HG02588 (cell line): ENCODE measurements at regions not wholly inside any gene's neighbourhood (a gene's known extent, or its start where the extent isn't known, plus 50 kb on each side); places are given as distances from the start of the nearest gene placed in this dataset.
"Not testable (repeated sequence)": the region's sequence is repeated elsewhere in the genome, so short reads cannot be mapped to it uniquely, and the experiment has no call there.

Source experiments
- ATAC-seq: cut with Tn5 transposase; IDR thresholded peaks from one replicate; pipeline ENCODE4 v1.9.1; 2021; ENCODE audit warnings: mild to moderate bottlenecking, moderate library complexity; ENCODE audit not compliant: unreplicated experiment

GRCh38 chr5:50898966-50899365 lies 232.5 kb downstream of the PARP8 start:
- ATAC-seq = no peak

GRCh38 chr5:50900952-50901510 lies 234.6 kb downstream of the PARP8 start:
- no peak for ATAC-seq

GRCh38 chr5:50903651-50904050 lies 237.2 kb downstream of the PARP8 start:
- no peak for ATAC-seq

- no peak for ATAC-seq
Observed at GRCh38 chr5:50905996-50906570, 239.6 kb downstream of the PARP8 start.

GRCh38 chr5:50920160-50920559 lies 253.7 kb downstream of the PARP8 start:
- ATAC-seq = not testable (repeated sequence)

- ATAC-seq = no peak
Observed at GRCh38 chr5:50921366-50922133, 255.1 kb downstream of the PARP8 start.

GRCh38 chr5:50922134-50922941 lies 255.9 kb downstream of the PARP8 start:
- ATAC-seq = peak; percentile 86

GRCh38 chr5:50922942-50923767 lies 256.7 kb downstream of the PARP8 start:
- ATAC-seq = no peak

GRCh38 chr5:50923768-50924494 lies 257.5 kb downstream of the PARP8 start:
- ATAC-seq = no peak

GRCh38 chr5:50927953-50928352 lies 261.5 kb downstream of the PARP8 start:
- no peak for ATAC-seq

- no peak for ATAC-seq
Observed at GRCh38 chr5:50929174-50929573, 262.7 kb downstream of the PARP8 start.

- no peak for ATAC-seq
Observed at GRCh38 chr5:50934343-50934742, 267.9 kb downstream of the PARP8 start.

- no peak for ATAC-seq
Observed at GRCh38 chr5:50945139-50945538, 278.7 kb downstream of the PARP8 start.

- no peak for ATAC-seq
Observed at GRCh38 chr5:50947906-50948683, 281.7 kb downstream of the PARP8 start.

- no peak for ATAC-seq
Observed at GRCh38 chr5:50953290-50953689, 286.9 kb downstream of the PARP8 start.

- peak; percentile 41 for ATAC-seq
Observed at GRCh38 chr5:50958852-50959457, 292.5 kb downstream of the PARP8 start.

GRCh38 chr5:50962934-50963872 lies 296.8 kb downstream of the PARP8 start:
- ATAC-seq = peak; percentile 63
